DOHH2 (cell line): ENCODE measurements at regions not wholly inside any gene's neighbourhood (a gene's known extent, or its start where the extent isn't known, plus 50 kb on each side); places are given as distances from the start of the nearest gene placed in this dataset.

Source experiments
- H3F3A ChIP-seq: fragments of 200-600 bp; sonication (generic), shearing (Covaris generic); 2 replicates; pipeline ENCODE4 v1.6.0; 2016; ENCODE audit warnings: antibody characterized with exemption, mild to moderate bottlenecking; ENCODE audit not compliant: control insufficient read depth, insufficient read depth
- H3K27ac ChIP-seq: fragments of 200-600 bp; sonication (generic); 2 replicates; pipeline ENCODE4 v1.5.1; 2014; ENCODE audit warnings: low read depth, mild to moderate bottlenecking, low read length, moderate library complexity
- H3K27me3 ChIP-seq: fragments of 200-600 bp; sonication (generic); 2 replicates; pipeline ENCODE4 v1.6.1; 2014; ENCODE audit warnings: mild to moderate bottlenecking, low read length, mixed read lengths; ENCODE audit not compliant: control insufficient read depth
- H3K36me3 ChIP-seq: fragments of 200-600 bp; sonication (generic); 2 replicates; pipeline ENCODE4 v1.6.1; 2014; ENCODE audit warnings: mild to moderate bottlenecking, low read length, moderate library complexity, mixed read lengths; ENCODE audit not compliant: control insufficient read depth
- H3K4me1 ChIP-seq: fragments of 200-600 bp; sonication (generic); 2 replicates; pipeline ENCODE4 v1.6.1; 2014; ENCODE audit warnings: mild to moderate bottlenecking, low read length, mixed read lengths; ENCODE audit not compliant: control insufficient read depth
- H3K4me2 ChIP-seq: fragments of 200-600 bp; sonication (generic); 2 replicates; pipeline ENCODE4 v1.6.0; 2014; ENCODE audit warnings: mild to moderate bottlenecking, low read length, moderate library complexity
- H3K4me3 ChIP-seq: fragments of 200-600 bp; sonication (generic); 2 replicates; pipeline ENCODE4 v1.5.1; 2014; ENCODE audit warnings: mild to moderate bottlenecking, low read length, mixed read lengths
- H3K79me2 ChIP-seq: fragments of 200-600 bp; sonication (generic); 2 replicates; pipeline ENCODE4 v1.6.1; 2014; ENCODE audit warnings: mild to moderate bottlenecking, low read length, mixed read lengths; ENCODE audit not compliant: control insufficient read depth
- H3K9me2 ChIP-seq: fragments of 200-600 bp; sonication (generic); replicated peaks from 2 replicates; pipeline ENCODE4 v1.6.1; 2014; ENCODE audit warnings: mild to moderate bottlenecking, low read length, mixed read lengths; ENCODE audit not compliant: control insufficient read depth
- H3K9me3 ChIP-seq: fragments of 200-600 bp; sonication (generic); 2 replicates; pipeline ENCODE4 v1.6.1; 2014; ENCODE audit warnings: antibody characterized with exemption, low read length, mixed read lengths; ENCODE audit not compliant: control insufficient read depth, insufficient read depth
- H4K20me1 ChIP-seq: fragments of 200-600 bp; sonication (generic); 2 replicates; pipeline ENCODE4 v1.6.0; 2014; ENCODE audit warnings: low read depth, mild to moderate bottlenecking, antibody characterized with exemption, low read length, moderate library complexity; ENCODE audit not compliant: control insufficient read depth, insufficient read depth
- EZH2phosphoT487 ChIP-seq: fragments of 200-600 bp; sonication (generic); IDR thresholded peaks from 2 replicates; pipeline ENCODE4 v1.6.1; 2017; ENCODE audit warnings: borderline replicate concordance, mild to moderate bottlenecking, antibody characterized with exemption, low read length, moderate library complexity, mixed read lengths
- TF ChIP-seq, protein P1 (sequence below): fragments of 200-600 bp; sonication (generic); IDR thresholded peaks from one replicate; pipeline ENCODE4 v1.5.1; 2014; ENCODE audit warnings: antibody characterized with exemption, mild to moderate bottlenecking, low read depth, low read length; ENCODE audit not compliant: poor library complexity, severe bottlenecking

GRCh38 chr19:30848636-30849425 is 476.6 kb downstream of the ZNF536 start:
- no peak overlapping the region for H3K4me3 ChIP-seq
- H4K20me1 ChIP-seq: no peaks in the 10 kb centered on the region
- H3K27me3 ChIP-seq: no peaks in the 10 kb centered on the region
- H3K9me3 ChIP-seq: no peaks in the 10 kb centered on the region
- H3F3A ChIP-seq: no peaks in the 10 kb centered on the region
- TF ChIP-seq, protein P1, sequence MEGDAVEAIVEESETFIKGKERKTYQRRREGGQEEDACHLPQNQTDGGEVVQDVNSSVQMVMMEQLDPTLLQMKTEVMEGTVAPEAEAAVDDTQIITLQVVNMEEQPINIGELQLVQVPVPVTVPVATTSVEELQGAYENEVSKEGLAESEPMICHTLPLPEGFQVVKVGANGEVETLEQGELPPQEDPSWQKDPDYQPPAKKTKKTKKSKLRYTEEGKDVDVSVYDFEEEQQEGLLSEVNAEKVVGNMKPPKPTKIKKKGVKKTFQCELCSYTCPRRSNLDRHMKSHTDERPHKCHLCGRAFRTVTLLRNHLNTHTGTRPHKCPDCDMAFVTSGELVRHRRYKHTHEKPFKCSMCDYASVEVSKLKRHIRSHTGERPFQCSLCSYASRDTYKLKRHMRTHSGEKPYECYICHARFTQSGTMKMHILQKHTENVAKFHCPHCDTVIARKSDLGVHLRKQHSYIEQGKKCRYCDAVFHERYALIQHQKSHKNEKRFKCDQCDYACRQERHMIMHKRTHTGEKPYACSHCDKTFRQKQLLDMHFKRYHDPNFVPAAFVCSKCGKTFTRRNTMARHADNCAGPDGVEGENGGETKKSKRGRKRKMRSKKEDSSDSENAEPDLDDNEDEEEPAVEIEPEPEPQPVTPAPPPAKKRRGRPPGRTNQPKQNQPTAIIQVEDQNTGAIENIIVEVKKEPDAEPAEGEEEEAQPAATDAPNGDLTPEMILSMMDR: no peak
- no peak for TF ChIP-seq EZH2phosphoT487
- no peaks in the 10 kb centered on the region for H3K4me1 ChIP-seq
- no peaks in the 10 kb centered on the region for H3K36me3 ChIP-seq
- H3K79me2 ChIP-seq: no peaks in the 10 kb centered on the region
- no peak overlapping the region for H3K27ac ChIP-seq
- H3K4me2 ChIP-seq: no peak overlapping the region
- no peaks in the 10 kb centered on the region for H3K9me2 ChIP-seq

DNA sequence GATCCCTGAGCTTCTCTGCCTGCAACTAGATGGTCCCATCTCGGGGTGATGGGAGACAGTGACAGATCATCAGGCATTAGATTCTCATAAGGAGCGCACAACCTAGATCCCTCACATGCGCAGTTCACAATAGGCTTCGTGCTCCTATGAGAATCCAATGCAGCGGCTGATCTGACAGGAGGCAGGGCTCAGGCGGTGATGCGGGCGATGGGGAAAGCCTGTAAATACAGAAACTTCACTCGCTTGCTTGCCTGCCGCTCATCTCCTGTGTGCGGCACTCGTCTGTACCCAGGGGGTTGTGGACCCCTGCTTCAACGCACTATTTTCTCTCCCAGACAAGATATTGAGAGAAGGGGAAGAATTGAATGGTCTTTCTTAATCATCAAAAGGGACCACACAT is 473.9 kb downstream of the ZNF536 start:
- H3K4me2 ChIP-seq: no peak overlapping the region
- no peaks in the 10 kb centered on the region for H3K9me3 ChIP-seq
- TF ChIP-seq, protein P1: no peak
- no peak for TF ChIP-seq EZH2phosphoT487
- H3K4me1 ChIP-seq: no peaks in the 10 kb centered on the region
- no peaks in the 10 kb centered on the region for H4K20me1 ChIP-seq
- no peak overlapping the region for H3K27ac ChIP-seq
- no peaks in the 10 kb centered on the region for H3K79me2 ChIP-seq
- no peaks in the 10 kb centered on the region for H3K36me3 ChIP-seq
- H3K9me2 ChIP-seq: no peaks in the 10 kb centered on the region
- no peaks in the 10 kb centered on the region for H3F3A ChIP-seq
- no peaks in the 10 kb centered on the region for H3K27me3 ChIP-seq
- H3K4me3 ChIP-seq: no peak overlapping the region

DNA sequence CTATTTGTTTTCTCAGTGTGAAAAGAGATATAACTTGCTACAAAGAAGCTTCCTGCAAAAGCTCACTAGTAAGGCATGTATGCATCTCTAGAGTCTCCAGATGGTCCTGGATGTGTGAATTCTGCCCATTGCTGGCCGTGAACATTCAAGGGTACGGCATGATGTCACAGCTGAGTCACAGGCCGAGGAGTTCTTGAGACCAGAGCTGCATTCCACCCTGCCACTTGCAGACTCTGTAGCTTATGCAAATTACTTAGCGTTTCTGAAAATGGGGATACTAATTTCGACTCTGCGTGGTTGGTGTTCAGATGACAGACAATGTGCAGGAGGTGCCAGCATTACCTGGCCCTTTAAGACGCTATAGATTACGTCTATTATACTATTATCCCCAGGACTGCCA is 470.7 kb downstream of the ZNF536 start:
- Histone ChIP-seq H3K4me1 (no peaks in the 10 kb centered on the region), H3K4me3 (no peak overlapping the region), H3K27ac (no peak overlapping the region), H3K27me3 (no peaks in the 10 kb centered on the region), H3K9me2 (no peaks in the 10 kb centered on the region), H3K4me2 (no peak overlapping the region), H4K20me1 (no peaks in the 10 kb centered on the region), H3K36me3 (no peaks in the 10 kb centered on the region), H3F3A (no peaks in the 10 kb centered on the region), H3K9me3 (no peaks in the 10 kb centered on the region), H3K79me2 (no peaks in the 10 kb centered on the region)
- no peak for TF ChIP-seq EZH2phosphoT487
- TF ChIP-seq, protein P1: no peak
